ENCODE measurements at regions not wholly inside any gene's neighbourhood (a gene's known extent, or its start where the extent isn't known, plus 50 kb on each side); places are given as distances from the start of the nearest gene placed in this dataset.

- intact Hi-C loops (cut with DNase I): no loop called here
- WGBS, 2 donors: 23 to 27% methylated on average over 2 of the region's 2 CpGs
- Histone ChIP-seq H3K9me3 (no peaks in the 10 kb centered on the region), H3K4me1 (no peaks in the 10 kb centered on the region), H3K27ac (no peak overlapping the region), H3K4me3 (no peak overlapping the region), H3K36me3 (no peaks in the 10 kb centered on the region), H3K27me3 (no peaks in the 10 kb centered on the region)
- TF ChIP-seq CTCF (IDR thresholded peaks at IDR 0.05) (no peak), EP300 (IDR thresholded peaks at IDR 0.05) (no peak), POLR2A (IDR thresholded peaks at IDR 0.05) (no peak), POLR2AphosphoS5 (IDR thresholded peaks at IDR 0.05) (no peak)
- DNase-seq: no peak
These were observed 1160.8 kb upstream of the ADGRL2 start for GRCh38 chr1:80639777-80640533.

- WGBS, 2 donors: 78 to 80% methylated on average over 10 of the region's 10 CpGs
These were observed 1166.6 kb upstream of the ADGRL2 start for GRCh38 chr1:80633947-80634706.

GRCh38 chr1:80632284-80632683, 1168.5 kb upstream of the ADGRL2 start:
- Histone ChIP-seq H3K9me3 (no peaks in the 10 kb centered on the region), H3K4me1 (no peaks in the 10 kb centered on the region), H3K36me3 (no peaks in the 10 kb centered on the region), H3K27me3 (no peaks in the 10 kb centered on the region), H3K27ac (no peak overlapping the region), H3K4me3 (no peak overlapping the region)
- 82 to 91% methylated on average over 10 of the region's 10 CpGs for WGBS, 2 donors
- DNase-seq: no peak
- no peak for TF ChIP-seq POLR2AphosphoS5 (IDR thresholded peaks at IDR 0.05)
- TF ChIP-seq CTCF (IDR thresholded peaks at IDR 0.05): no peak
- no peak for TF ChIP-seq POLR2A (IDR thresholded peaks at IDR 0.05)
- TF ChIP-seq EP300 (IDR thresholded peaks at IDR 0.05): no peak
- intact Hi-C loops (cut with DNase I): no loop called here

More at GRCh38 chr1:80633947-80634706, 1166.6 kb upstream of the ADGRL2 start:
- no peak for DNase-seq
- H3K27me3 ChIP-seq: no peaks in the 10 kb centered on the region
- no peaks in the 10 kb centered on the region for H3K4me1 ChIP-seq
- intact Hi-C loops (cut with DNase I): no loop called here
- H3K4me3 ChIP-seq: no peak overlapping the region
- H3K9me3 ChIP-seq: no peaks in the 10 kb centered on the region
- no peaks in the 10 kb centered on the region for H3K36me3 ChIP-seq
- TF ChIP-seq EP300 (IDR thresholded peaks at IDR 0.05) (no peak), POLR2AphosphoS5 (IDR thresholded peaks at IDR 0.05) (no peak)
- no peak overlapping the region for H3K27ac ChIP-seq

GRCh38 chr1:80629304-80629837, 1171.4 kb upstream of the ADGRL2 start:
- DNase-seq: no peak
- intact Hi-C loops (cut with DNase I): no loop called here
- Histone ChIP-seq H3K4me3 (no peak overlapping the region), H3K9me3 (no peaks in the 10 kb centered on the region), H3K27me3 (no peaks in the 10 kb centered on the region), H3K4me1 (no peaks in the 10 kb centered on the region), H3K36me3 (no peaks in the 10 kb centered on the region), H3K27ac (no peak overlapping the region)
- TF ChIP-seq POLR2AphosphoS5 (IDR thresholded peaks at IDR 0.05): no peak
- no peak for TF ChIP-seq POLR2A (IDR thresholded peaks at IDR 0.05)
- TF ChIP-seq CTCF (IDR thresholded peaks at IDR 0.05): no peak
- no peak for TF ChIP-seq EP300 (IDR thresholded peaks at IDR 0.05)
- 66 to 82% methylated on average over 3 of the region's 3 CpGs for WGBS, 2 donors

GRCh38 chr1:80624682-80625081, 1176.1 kb upstream of the ADGRL2 start:
- Histone ChIP-seq H3K36me3 (no peaks in the 10 kb centered on the region), H3K27ac (no peak overlapping the region), H3K27me3 (no peaks in the 10 kb centered on the region), H3K4me1 (no peaks in the 10 kb centered on the region), H3K9me3 (no peaks in the 10 kb centered on the region), H3K4me3 (no peak overlapping the region)
- intact Hi-C loops (cut with DNase I): no loop called here
- DNase-seq: no peak
- TF ChIP-seq POLR2AphosphoS5 (IDR thresholded peaks at IDR 0.05): no peak
- no peak for TF ChIP-seq POLR2A (IDR thresholded peaks at IDR 0.05)
- no peak for TF ChIP-seq EP300 (IDR thresholded peaks at IDR 0.05)
- TF ChIP-seq CTCF (IDR thresholded peaks at IDR 0.05): no peak
- 69 to 70% methylated on average over 4 of the region's 4 CpGs for WGBS, 2 donors

Data from sigmoid colon (tissue), 6 donors.